ENCODE measurements at regions not wholly inside any gene's neighbourhood (a gene's known extent, or its start where the extent isn't known, plus 50 kb on each side); places are given as distances from the start of the nearest gene placed in this dataset.
"Not testable (repeated sequence)": the region's sequence is repeated elsewhere in the genome, so short reads cannot be mapped to it uniquely, and the experiment has no call there.

DNA sequence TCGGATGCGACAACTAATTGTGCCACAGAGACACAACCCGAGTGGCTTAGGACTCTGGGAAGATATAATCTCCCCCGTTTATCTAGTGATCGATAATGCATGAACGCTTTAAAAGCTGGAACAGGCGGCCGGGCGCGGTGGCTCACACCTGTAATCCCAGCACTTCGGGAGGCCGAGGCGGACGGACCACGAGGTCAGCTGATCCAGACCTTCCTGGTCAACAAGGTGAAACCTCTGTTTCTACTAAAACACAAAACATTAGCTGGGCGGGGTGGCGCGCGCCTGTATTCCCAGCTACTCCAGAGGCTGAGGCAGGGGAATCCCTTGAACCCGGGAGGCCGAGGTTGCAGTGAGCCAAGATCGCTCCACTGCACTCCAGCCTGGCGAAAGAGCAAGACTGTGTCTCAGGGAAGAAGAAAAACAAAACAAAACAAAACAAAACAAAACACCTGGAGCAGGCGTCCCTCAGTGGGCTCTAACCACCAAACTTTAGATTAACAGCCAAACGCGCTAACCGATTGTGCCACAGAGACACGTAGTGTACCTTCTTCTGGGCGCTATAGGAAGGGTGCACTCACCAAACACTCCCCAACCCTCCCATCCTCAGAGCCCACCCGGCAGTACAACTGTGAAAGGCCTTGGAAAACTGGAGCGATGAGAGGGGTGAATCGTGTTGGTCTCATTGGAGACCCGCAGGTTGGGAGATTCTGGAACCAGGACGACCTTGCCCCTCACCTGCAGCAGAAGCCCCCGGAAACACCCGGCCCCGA is 53.3 kb upstream of the PPIAL4F start:
- DNase-seq (ENCODE audit: low spot score); H3K9me3 Mint-ChIP-seq (ENCODE audit: low read depth); H3K4me3 Mint-ChIP-seq (ENCODE audit: unreplicated experiment); H3K27ac Mint-ChIP-seq (ENCODE audit: unreplicated experiment); H3K4me1 Mint-ChIP-seq (ENCODE audit: low read depth); H3K36me3 Mint-ChIP-seq (ENCODE audit: low read depth); H3K27me3 Mint-ChIP-seq (ENCODE audit: low read depth): not testable (repeated sequence)
